ENCODE measurements at regions not wholly inside any gene's neighbourhood (a gene's known extent, or its start where the extent isn't known, plus 50 kb on each side); places are given as distances from the start of the nearest gene placed in this dataset.

DNA sequence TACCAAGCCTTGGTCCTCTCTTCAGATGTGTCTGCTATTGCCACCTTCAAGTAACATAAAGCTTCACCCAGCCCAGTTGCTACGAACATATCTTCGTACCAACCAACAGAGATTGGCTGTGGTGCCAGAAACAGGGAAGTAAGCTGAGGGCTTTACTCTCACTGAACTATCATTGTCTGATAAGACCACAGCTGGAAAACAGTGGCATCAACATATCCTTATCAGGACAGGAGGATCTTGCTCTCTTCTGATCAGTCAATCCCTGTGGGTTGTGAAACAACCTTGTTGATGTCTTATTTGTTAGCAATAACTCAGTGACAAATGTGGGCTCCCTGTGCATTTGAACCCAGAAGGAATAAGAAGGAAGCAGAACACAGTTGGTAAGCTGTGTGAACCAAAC lies 446.3 kb upstream of the MAF start:
- TF ChIP-seq, protein P1, sequence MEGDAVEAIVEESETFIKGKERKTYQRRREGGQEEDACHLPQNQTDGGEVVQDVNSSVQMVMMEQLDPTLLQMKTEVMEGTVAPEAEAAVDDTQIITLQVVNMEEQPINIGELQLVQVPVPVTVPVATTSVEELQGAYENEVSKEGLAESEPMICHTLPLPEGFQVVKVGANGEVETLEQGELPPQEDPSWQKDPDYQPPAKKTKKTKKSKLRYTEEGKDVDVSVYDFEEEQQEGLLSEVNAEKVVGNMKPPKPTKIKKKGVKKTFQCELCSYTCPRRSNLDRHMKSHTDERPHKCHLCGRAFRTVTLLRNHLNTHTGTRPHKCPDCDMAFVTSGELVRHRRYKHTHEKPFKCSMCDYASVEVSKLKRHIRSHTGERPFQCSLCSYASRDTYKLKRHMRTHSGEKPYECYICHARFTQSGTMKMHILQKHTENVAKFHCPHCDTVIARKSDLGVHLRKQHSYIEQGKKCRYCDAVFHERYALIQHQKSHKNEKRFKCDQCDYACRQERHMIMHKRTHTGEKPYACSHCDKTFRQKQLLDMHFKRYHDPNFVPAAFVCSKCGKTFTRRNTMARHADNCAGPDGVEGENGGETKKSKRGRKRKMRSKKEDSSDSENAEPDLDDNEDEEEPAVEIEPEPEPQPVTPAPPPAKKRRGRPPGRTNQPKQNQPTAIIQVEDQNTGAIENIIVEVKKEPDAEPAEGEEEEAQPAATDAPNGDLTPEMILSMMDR (IDR thresholded peaks at IDR 0.05; ENCODE audit: low read depth, low read length, missing control alignments): no peak
- H3K4me3 ChIP-seq (replicated peaks; ENCODE audit: low read depth, low read length): no peak overlapping the region
- no peak for DNase-seq (ENCODE audit: extremely low read depth, low read depth)

DNA sequence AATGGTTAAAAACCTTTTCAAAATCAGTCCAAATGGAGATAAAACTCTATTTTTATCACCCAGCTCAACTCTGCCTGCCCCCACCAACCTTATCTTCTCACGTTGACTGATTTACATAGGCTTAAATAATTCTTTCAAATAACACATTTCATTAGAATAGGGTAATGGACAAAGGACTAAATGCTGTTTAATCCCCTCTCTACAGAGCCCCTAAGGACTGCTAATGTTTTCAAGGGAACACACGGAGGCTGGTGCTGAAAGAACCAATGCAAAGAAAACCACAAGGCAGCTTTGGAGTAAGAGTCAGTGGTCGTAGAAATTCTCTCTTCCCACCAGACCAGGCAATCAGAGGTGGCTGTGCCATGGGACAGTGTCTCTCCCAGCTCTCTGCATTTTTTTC lies 445.7 kb upstream of the MAF start:
- DNase-seq (ENCODE audit: extremely low read depth, low read depth): no peak
- TF ChIP-seq, protein P1 (IDR thresholded peaks at IDR 0.05; ENCODE audit: low read depth, low read length, missing control alignments): no peak

DNA sequence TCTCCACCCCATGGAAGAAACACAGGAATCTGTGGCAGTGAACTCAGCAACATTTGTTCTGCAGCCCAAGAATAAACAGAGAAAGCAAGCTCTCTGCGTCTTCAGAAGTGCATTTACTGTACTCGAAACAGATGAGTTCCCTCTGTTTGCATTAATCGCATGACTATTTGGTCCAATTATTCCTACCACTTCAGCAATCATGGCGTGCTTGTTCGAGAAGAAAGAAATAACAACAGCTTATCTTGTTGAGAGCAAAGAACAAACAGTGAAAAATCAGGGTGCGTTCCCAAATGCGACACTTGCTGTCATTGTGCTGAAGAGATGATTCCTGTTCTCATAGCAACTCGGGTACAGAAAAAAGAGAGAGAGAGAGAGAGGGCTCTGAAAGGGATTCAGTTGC lies 445.3 kb upstream of the MAF start:
- TF ChIP-seq, protein P1 (IDR thresholded peaks at IDR 0.05; ENCODE audit: low read depth, low read length, missing control alignments): no peak
- no peak for DNase-seq (ENCODE audit: extremely low read depth, low read depth)
- no peak overlapping the region for H3K4me3 ChIP-seq (replicated peaks; ENCODE audit: low read depth, low read length)

More for the DNA sequence above, 445.7 kb upstream of the MAF start:
- no peak overlapping the region for H3K4me3 ChIP-seq (replicated peaks; ENCODE audit: low read depth, low read length)

DNA sequence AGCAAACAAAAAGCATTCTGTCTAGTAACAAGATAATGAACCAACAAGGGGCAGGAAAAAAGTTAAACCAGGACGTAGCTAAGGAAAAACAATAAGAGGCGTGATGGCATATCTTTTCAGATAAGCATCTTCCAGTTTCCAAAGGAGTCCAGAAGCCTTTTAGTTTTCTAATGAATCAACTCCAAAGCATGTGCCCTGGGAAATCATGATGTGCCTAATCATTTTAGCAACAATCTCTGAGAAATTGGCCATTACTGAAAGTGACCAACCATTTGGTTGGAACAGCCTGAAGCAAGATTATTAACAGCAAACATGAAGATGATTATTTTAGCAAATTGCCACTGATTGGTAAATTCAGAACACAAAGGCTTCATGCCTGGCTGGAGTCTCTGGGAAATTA lies 440.9 kb upstream of the MAF start:
- TF ChIP-seq, protein P1 (IDR thresholded peaks at IDR 0.05; ENCODE audit: low read depth, low read length, missing control alignments): no peak
- DNase-seq (ENCODE audit: extremely low read depth, low read depth): no peak
- H3K4me3 ChIP-seq (replicated peaks; ENCODE audit: low read depth, low read length): no peak overlapping the region

DNA sequence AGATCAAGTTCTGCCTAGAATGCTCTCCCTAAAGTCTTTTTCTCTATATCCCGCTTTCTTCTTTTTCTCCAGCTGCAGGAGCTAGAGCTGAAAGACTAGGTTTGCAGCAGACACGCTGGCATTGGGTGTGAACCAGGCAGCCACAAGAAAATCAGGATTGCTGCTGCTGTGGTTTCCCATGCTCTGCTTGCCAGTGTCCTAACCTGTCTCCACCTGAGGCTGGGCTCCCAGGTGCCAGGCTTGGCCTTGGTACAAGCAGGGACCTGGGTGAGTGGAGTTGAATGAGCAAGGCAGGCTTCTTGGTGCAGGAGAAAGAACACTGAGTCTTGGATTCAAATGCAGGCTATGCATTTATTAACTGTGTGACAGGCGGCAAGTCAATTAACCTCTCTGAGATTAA lies 440.3 kb upstream of the MAF start:
- TF ChIP-seq, protein P1 (IDR thresholded peaks at IDR 0.05; ENCODE audit: low read depth, low read length, missing control alignments): no peak
- no peak overlapping the region for H3K4me3 ChIP-seq (replicated peaks; ENCODE audit: low read depth, low read length)
- DNase-seq (ENCODE audit: extremely low read depth, low read depth): no peak

DNA sequence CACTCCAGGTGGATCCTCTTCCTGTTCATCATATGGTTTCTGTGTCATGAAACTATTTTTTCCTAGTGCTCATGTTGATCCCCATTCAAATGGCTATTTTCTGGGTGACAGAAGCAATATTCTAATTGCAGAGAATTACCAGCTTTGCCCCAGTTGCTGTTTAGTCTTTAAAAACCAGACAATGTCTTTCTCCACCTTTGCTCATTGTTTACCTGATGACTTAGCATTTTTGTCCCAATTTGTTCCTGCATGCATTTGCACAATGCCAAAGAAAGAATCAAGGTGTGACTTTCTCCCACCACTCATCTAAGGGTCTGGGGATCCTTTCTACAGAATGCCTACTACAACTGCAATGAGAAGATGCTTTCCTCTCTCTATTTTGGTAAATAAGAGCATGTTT lies 439.9 kb upstream of the MAF start:
- no peak for DNase-seq (ENCODE audit: extremely low read depth, low read depth)
- TF ChIP-seq, protein P1 (IDR thresholded peaks at IDR 0.05; ENCODE audit: low read depth, low read length, missing control alignments): no peak
- H3K4me3 ChIP-seq (replicated peaks; ENCODE audit: low read depth, low read length): no peak overlapping the region

DNA sequence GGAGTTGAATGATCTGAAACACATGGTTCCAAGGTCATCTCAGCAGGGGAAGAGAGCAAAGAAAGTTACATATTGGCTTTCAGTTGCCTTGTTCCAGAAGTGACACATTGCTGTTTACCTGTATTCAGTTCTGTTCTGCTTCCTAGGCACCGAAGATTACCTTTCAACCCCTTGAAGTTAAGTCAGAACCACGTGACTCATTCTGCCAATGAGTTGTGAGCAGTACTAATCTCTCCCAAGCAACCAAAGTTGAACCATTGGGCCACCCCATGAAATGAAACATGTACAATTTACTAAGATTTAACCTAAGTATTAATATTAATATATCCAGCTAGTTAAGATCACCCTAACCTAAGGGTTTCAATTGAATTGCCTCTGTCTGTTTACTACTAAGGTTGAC lies 439.2 kb upstream of the MAF start:
- H3K4me3 ChIP-seq (replicated peaks; ENCODE audit: low read depth, low read length): no peak overlapping the region

More for the DNA sequence above, 439.2 kb upstream of the MAF start:
- TF ChIP-seq, protein P1 (IDR thresholded peaks at IDR 0.05; ENCODE audit: low read depth, low read length, missing control alignments): no peak
- no peak for DNase-seq (ENCODE audit: extremely low read depth, low read depth)
